ENCODE measurements at regions not wholly inside any gene's neighbourhood (a gene's known extent, or its start where the extent isn't known, plus 50 kb on each side); places are given as distances from the start of the nearest gene placed in this dataset.

DNA sequence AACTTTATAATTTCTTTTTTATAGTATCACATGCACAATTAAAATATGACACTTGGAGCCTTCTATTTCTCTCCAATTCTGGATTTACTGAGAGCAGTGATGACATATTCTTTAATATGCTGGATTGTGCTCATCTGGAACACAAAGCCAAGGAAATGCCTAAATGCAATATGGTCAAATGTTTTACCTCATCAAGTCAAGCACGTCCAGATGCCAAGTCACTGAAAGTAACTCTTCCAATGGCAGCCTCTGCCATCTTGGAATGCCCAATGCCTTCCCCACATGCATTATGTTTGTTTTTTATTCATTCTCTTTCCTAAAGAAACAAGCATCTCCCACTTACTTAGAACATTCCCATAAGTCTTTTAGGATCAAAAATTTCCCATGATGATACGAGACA lies 189.8 kb downstream of the TMX3 start:
- TF ChIP-seq TAF1 (IDR thresholded peaks at IDR 0.05; ENCODE audit: borderline replicate concordance, insufficient read depth, low read length) (no peak), POLR2AphosphoS5 (IDR thresholded peaks at IDR 0.05; ENCODE audit: low read depth, low read length) (no peak), FOXP2 (optimal IDR thresholded peaks at IDR 0.05; ENCODE audit: borderline replicate concordance, extremely low read depth, extremely low read length, insufficient read depth) (no peak), SIN3A (IDR thresholded peaks at IDR 0.05; ENCODE audit: borderline replicate concordance, insufficient read depth, low read length) (no peak)
- TF ChIP-seq, protein P1, sequence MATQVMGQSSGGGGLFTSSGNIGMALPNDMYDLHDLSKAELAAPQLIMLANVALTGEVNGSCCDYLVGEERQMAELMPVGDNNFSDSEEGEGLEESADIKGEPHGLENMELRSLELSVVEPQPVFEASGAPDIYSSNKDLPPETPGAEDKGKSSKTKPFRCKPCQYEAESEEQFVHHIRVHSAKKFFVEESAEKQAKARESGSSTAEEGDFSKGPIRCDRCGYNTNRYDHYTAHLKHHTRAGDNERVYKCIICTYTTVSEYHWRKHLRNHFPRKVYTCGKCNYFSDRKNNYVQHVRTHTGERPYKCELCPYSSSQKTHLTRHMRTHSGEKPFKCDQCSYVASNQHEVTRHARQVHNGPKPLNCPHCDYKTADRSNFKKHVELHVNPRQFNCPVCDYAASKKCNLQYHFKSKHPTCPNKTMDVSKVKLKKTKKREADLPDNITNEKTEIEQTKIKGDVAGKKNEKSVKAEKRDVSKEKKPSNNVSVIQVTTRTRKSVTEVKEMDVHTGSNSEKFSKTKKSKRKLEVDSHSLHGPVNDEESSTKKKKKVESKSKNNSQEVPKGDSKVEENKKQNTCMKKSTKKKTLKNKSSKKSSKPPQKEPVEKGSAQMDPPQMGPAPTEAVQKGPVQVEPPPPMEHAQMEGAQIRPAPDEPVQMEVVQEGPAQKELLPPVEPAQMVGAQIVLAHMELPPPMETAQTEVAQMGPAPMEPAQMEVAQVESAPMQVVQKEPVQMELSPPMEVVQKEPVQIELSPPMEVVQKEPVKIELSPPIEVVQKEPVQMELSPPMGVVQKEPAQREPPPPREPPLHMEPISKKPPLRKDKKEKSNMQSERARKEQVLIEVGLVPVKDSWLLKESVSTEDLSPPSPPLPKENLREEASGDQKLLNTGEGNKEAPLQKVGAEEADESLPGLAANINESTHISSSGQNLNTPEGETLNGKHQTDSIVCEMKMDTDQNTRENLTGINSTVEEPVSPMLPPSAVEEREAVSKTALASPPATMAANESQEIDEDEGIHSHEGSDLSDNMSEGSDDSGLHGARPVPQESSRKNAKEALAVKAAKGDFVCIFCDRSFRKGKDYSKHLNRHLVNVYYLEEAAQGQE (IDR thresholded peaks at IDR 0.05; ENCODE audit: insufficient read depth in 1 of 2, low read depth in 2 of 2, low read length in 2 of 2), result no peak

DNA sequence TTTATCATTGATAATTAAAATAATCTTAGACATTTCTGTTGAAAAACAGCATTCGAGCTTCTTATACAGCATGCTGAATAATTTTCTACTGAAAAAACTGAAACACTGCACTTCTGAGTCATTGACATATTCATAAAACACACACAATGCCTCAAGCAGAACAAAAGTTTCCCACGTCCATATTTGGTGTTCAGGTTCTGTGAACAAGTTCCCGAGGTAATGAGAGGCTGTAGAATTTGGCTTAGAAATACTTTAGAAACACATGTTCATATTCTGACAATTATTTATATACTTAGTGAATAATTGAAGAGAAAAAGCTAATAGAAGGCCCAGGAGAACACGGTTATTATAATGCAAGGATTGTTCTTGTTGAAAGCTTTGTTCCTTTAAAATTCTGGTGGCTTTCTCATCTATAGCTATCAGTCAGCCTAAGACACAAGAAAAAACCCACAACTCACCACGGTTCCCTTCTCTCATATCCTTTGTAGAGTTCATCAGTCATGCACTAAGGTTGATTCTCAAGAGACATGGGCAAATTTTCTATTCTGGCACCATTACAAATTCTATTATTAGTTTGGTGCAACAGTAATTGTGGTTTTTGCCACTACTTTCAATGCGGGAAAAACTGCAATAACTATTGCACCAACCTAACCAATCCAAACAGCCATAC lies 194.4 kb downstream of the TMX3 start:
- TF ChIP-seq TAF1 (IDR thresholded peaks at IDR 0.05; ENCODE audit: borderline replicate concordance, insufficient read depth, low read length) (no peak), SIN3A (IDR thresholded peaks at IDR 0.05; ENCODE audit: borderline replicate concordance, insufficient read depth, low read length) (no peak), POLR2AphosphoS5 (IDR thresholded peaks at IDR 0.05; ENCODE audit: low read depth, low read length) (no peak), FOXP2 (optimal IDR thresholded peaks at IDR 0.05; ENCODE audit: borderline replicate concordance, extremely low read depth, extremely low read length, insufficient read depth) (no peak)
- TF ChIP-seq, protein P1 (IDR thresholded peaks at IDR 0.05; ENCODE audit: insufficient read depth in 1 of 2, low read depth in 2 of 2, low read length in 2 of 2), result no peak

DNA sequence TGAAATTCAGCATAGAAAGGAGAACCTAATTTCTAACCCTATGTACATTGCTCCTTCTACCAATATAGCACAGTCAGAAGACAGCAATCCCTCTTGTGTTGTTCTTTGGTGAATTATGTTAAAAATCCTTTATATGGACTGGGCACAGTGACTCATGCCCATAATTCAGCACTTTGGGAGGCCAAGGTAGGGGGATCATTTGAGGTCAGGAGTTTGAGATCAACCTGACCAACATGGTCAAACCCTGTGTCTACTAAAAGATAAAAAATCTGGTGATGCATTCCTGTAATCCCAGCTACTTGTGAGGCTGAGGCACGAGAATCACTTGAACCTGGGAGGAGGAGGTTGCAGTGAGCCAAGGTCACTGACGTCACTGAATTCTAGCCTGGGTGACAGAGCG lies 195.6 kb downstream of the TMX3 start:
- TF ChIP-seq SIN3A (IDR thresholded peaks at IDR 0.05; ENCODE audit: borderline replicate concordance, insufficient read depth, low read length), result no peak
- no peak for TF ChIP-seq TAF1 (IDR thresholded peaks at IDR 0.05; ENCODE audit: borderline replicate concordance, insufficient read depth, low read length)
- TF ChIP-seq, protein P1 (IDR thresholded peaks at IDR 0.05; ENCODE audit: insufficient read depth in 1 of 2, low read depth in 2 of 2, low read length in 2 of 2), result no peak
- no peak for TF ChIP-seq FOXP2 (optimal IDR thresholded peaks at IDR 0.05; ENCODE audit: borderline replicate concordance, extremely low read depth, extremely low read length, insufficient read depth)
- no peak for TF ChIP-seq POLR2AphosphoS5 (IDR thresholded peaks at IDR 0.05; ENCODE audit: low read depth, low read length)

DNA sequence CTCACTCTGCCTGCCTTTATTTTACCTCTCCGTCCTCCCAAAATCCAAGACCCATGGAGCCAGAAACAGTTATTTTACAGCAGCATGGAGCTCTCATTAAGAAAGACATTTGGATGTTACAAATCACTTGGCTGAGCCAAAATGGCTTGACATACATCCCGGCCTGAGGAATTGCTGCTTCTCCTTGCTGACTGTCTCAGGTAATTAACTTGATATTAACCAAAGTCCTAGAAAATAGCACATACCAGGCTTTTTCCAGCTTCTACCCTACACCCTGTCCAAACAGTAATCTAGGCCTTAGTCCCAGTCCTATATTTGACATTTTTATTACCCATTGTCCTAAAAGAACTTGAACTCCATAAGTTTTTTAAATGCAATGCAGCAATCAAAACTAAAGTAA lies 205.0 kb downstream of the TMX3 start:
- TF ChIP-seq POLR2AphosphoS5 (IDR thresholded peaks at IDR 0.05; ENCODE audit: low read depth, low read length), result no peak

DNA sequence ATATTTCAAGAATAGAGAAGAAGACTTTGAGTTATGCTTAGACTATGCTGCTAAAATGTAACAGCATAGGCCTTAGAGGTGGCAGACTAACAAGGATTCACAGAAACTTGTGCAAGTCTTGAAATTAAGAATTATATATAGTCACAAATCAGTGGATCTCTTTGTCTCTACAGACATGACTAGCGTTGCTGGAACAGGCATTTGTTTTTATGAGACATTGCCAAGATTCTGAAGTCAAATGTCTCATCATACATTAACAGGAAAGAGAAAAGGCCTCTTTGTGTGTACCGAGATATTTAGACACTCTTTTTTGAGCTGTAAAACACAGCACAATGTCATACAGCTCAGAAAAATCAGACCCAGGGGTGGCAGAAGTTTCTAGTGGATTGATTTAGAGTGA lies 207.1 kb downstream of the TMX3 start:
- TF ChIP-seq TAF1 (IDR thresholded peaks at IDR 0.05; ENCODE audit: borderline replicate concordance, insufficient read depth, low read length), result no peak
- TF ChIP-seq, protein P1 (IDR thresholded peaks at IDR 0.05; ENCODE audit: insufficient read depth in 1 of 2, low read depth in 2 of 2, low read length in 2 of 2), result no peak
- no peak for TF ChIP-seq SIN3A (IDR thresholded peaks at IDR 0.05; ENCODE audit: borderline replicate concordance, insufficient read depth, low read length)
- TF ChIP-seq FOXP2 (optimal IDR thresholded peaks at IDR 0.05; ENCODE audit: borderline replicate concordance, extremely low read depth, extremely low read length, insufficient read depth), result no peak
- TF ChIP-seq POLR2AphosphoS5 (IDR thresholded peaks at IDR 0.05; ENCODE audit: low read depth, low read length), result no peak
